ENCODE measurements at regions not wholly inside any gene's neighbourhood (a gene's known extent, or its start where the extent isn't known, plus 50 kb on each side); places are given as distances from the start of the nearest gene placed in this dataset.

GRCh38 chr4:101418466-101418865 lies 71.1 kb upstream of the PPP3CA start:
- TF ChIP-seq POLR2A (IDR thresholded peaks at IDR 0.05) = no peak
- TF ChIP-seq, protein P1, sequence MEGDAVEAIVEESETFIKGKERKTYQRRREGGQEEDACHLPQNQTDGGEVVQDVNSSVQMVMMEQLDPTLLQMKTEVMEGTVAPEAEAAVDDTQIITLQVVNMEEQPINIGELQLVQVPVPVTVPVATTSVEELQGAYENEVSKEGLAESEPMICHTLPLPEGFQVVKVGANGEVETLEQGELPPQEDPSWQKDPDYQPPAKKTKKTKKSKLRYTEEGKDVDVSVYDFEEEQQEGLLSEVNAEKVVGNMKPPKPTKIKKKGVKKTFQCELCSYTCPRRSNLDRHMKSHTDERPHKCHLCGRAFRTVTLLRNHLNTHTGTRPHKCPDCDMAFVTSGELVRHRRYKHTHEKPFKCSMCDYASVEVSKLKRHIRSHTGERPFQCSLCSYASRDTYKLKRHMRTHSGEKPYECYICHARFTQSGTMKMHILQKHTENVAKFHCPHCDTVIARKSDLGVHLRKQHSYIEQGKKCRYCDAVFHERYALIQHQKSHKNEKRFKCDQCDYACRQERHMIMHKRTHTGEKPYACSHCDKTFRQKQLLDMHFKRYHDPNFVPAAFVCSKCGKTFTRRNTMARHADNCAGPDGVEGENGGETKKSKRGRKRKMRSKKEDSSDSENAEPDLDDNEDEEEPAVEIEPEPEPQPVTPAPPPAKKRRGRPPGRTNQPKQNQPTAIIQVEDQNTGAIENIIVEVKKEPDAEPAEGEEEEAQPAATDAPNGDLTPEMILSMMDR (IDR thresholded peaks at IDR 0.05) = no peak
